Fibroblast of skin of back (primary cell): ENCODE measurements at regions not wholly inside any gene's neighbourhood (a gene's known extent, or its start where the extent isn't known, plus 50 kb on each side); places are given as distances from the start of the nearest gene placed in this dataset.

Experiments
- DNase-seq: peaks from one replicate; pipeline ENCODE4 v3.0.0-alpha.2; 2013

- no peak for DNase-seq
These were observed 210.1 kb downstream of the KDR start for GRCh38 chr4:54915276-54915675.

GRCh38 chr4:54914781-54915180 lies 210.6 kb downstream of the KDR start:
- no peak for DNase-seq

GRCh38 chr4:54913751-54914526 lies 211.5 kb downstream of the KDR start:
- peak; percentile 67 for DNase-seq

DNA sequence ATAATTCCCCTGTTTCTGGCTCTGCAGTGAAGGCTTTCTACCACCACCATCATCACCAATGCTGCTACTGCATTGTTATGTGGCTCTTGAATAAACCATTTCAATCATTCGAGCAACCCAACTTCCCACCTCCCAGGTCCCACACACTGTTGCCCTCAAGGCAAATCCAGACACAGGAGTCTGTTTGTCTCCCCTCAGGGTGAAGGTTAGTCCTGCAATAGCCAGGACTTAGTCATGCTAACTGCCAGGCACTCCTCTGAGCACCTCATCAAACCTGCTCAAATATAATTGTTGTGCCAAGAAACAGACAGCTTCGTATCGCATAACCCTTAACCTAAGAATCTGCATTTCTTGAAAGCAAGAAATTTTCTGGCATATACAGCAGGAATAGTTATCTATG lies 213.2 kb downstream of the KDR start:
- no peak for DNase-seq

GRCh38 chr4:54909961-54910360 lies 215.4 kb downstream of the KDR start:
- no peak for DNase-seq

GRCh38 chr4:54908763-54909162 lies 216.6 kb downstream of the KDR start:
- peak; percentile 33 for DNase-seq

GRCh38 chr4:54904953-54905352 lies 220.4 kb downstream of the KDR start:
- no peak for DNase-seq

GRCh38 chr4:54902976-54903375 lies 222.4 kb downstream of the KDR start:
- DNase-seq, result no peak

DNA sequence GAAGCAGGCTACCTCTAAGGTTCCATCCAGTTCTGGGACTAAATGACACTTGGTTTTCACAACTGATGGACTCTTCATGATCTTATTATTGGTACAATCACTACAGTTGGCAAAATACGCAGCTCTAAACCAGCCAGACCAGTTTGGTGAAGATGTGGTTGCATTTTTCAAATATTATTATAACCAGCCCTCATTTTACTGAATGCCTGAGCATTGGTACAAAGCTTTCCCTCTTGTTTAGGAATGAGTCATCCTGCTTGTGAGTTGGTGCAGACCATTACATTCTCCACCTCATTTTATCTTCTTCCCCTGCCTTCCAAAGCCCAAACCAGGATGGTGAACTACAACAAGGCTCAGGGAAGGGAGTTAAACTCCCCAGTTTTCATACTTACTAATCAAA lies 223.1 kb downstream of the KDR start:
- peak; percentile 87 for DNase-seq

DNA sequence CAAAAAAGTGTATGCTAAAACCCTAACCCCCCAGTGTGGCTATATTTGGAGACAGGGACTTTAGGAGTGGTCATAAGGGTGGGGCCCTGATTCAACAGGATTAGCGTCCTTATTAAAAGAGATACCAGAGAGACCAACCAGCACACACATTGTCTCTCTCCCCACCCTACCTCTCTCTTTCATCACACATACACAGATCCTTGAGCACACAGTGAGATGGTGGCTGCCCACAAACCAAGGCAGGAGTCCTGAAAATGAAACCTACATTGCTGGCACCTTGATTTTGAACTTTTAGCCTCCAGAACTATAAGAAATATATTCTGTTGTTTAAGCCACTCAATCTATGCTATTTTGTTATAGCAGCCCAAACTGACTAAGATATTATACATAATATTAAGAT lies 224.2 kb downstream of the KDR start:
- DNase-seq, result no peak

- DNase-seq, result no peak
These were observed 226.6 kb downstream of the KDR start for GRCh38 chr4:54898656-54899340.

DNA sequence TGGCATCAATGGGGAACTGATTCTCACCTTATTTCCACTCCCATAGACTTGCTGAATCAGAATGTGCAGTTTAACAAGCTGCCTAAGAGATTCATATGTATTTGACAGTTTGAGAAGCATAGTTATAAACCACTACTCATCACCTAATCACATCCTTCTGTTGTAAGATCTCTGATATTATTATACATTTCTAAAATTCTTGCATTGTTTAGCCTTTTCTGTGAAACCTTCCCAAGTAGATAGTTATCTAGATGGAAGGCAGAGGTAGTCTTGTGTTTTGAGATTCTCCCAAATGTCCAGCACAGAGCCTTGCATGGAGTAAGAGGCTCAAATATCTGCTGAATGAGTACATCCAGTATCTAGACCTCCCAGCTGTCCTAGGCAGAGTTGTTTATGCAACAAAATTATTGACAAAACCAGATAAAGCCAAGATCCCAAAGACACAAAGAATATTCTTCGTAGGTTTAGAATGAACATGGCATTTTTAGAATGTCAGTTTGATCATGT lies 227.3 kb downstream of the KDR start:
- DNase-seq, result peak; percentile 44

DNA sequence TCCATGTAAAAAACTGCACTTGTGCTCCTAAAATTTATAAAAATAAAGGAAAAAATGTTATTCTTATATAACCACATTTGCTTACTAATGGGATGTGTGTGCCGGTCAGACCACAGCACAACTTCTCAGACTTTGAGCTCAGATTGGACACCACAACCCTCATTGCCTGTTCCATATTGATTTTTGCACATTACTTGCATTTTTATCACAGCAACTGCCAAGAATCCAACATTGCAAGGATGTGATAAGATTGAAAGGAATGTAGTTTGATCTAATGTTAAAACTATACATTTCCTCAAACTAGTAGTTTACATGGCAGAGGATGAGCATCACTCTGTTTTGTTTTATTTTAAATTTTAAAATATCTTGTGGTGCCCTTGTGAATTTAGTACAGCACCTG lies 227.8 kb downstream of the KDR start:
- peak; percentile 96 for DNase-seq

- DNase-seq, result peak; percentile 57
These were observed 224.9 kb downstream of the KIT start for GRCh38 chr4:54882616-54883015.

DNA sequence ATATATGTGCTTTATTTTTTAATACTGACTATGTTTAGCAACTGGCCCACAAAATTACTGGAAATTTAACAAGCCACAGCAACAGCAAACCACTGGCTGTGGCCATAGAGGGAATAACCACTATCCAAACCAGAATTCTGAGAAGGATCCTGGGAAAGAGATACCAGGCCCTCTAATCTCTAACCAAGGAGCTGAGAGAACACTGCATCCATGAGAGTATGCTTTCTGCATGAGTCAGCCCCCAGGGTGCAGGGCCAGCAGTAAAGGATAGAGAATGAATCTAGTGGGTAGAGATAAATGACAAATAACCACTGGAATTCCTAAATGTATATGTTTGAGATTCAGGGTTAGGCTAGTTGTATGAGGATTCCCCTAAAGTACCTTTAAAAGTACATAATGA lies 221.8 kb downstream of the KIT start:
- DNase-seq, result peak; percentile 95

DNA sequence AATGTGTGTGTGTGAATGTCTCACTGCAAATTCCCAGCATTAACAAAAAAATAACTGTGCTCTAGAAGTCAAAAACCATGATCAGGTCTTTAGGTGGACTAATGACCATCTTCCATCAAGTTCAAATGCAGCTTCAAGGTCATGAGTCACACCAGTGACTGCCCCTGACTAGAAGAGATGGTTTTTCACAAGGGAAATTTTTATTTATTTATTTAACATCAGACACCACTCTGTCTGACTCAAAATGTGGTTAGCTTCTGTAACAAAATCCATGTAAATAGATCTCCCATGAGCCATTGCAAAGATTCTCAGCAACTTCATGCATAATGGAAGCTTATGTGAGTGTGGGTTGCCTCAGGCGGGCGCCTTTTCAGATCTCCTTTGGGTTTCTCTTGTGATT lies 219.2 kb downstream of the KIT start:
- DNase-seq, result peak; percentile 85

DNA sequence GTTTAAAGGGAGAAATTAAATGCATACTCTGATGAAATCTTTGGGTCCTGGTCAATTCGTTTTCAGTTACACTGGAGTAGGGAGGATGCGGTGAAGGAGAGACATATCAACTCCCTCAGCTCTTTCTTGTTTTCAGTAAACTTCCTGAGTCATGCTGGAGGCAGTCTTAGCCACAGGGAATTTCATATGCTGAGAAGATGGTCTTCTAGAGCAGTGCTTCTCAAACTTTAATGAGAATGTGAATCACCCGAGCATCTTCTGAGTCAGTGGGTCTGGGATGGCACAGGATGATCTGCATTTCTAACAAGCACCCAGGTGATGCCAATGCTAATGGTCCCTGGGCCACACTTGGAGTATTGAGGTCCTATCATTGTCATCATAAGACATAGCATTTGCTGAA lies 214.5 kb downstream of the KIT start:
- DNase-seq, result peak; percentile 68

DNA sequence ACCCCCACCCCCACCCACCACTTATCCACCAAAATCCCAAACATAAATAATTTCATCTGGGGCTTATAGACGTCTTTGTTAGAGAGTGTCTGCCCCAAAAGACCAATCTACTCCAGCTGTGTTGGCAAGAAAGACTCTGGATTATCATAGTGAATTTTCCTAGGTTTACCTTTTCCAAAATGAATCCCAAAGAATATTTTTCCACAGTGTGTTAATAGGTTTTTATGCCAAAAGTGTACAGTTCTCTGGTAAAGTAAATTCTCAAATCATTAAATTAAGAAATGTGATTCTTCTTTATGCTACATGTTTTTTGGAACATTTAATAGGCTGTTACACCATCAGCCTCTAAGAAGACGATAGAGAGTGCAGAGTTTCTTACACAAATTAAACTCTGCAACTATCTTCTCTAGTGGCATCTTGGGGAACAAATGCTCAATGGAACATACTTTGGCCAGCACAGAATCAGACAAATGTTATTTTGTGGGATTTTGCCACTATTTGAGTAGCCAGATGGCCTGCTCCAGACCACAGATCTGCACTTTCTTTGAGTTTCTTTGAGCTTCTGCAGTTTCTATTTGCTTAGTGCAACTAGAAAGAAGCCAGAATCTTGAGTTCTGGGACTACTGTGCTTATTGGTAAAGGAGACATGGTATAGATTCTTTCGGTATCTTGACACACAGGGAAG lies 206.0 kb downstream of the KIT start:
- DNase-seq, result no peak

- peak; percentile 33 for DNase-seq
These were observed 203.4 kb downstream of the KIT start for GRCh38 chr4:54861201-54861600.

DNA sequence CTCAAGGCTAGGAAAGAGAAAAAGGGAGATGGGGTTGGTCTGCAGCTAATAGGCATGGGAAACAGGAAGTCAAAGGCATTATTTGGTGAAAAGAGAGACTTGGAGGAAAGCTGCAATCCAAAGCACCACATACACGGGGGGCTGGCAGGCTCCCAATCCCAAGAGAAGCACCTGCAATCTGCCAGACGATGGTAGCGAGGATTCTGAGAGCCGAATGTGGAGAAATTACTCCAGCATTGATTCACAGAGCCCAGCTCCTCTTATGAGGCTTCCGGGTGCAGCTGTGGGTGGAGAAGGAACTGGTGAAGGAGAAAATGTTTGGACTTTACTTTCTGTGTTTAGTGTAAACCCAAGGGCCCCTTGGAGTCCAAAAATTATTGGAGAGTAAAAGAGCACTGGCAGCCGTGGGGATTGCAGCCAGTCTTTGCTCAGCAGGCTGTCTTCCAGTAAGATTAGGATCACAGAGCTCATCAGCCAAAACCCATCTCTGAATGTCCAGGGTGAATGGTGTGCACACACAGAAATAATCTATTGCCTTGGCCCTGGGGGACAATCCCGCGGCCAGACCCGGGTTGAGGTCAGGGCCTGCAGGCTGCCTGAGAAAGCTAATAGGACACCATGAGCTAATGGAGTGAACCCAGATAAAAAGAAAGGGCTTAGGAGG lies 197.6 kb downstream of the KIT start:
- DNase-seq, result no peak

GRCh38 chr4:54852602-54853001 lies 194.8 kb downstream of the KIT start:
- DNase-seq, result no peak

DNA sequence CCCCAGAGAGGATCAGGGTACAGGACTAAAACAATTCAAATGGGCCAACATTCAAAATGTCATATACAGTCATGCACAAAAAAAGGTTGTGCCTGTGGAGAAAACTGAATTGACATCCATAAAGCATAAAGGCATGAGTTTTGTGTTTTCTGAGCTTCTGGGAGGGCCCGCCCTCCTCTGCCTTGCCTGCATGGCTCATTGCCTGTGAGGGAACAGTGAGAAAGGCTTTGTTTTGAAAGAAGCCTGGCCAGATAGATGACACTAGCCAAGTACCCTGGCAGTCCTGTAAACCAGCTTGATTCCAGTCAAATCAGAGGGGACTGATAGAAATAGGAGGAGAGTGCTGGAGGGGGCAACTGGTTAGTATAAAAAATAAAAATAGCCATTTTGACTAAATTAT lies 194.3 kb downstream of the KIT start:
- no peak for DNase-seq

- DNase-seq, result no peak
These were observed 187.2 kb downstream of the KIT start for GRCh38 chr4:54844911-54845310.
